ENCODE measurements at regions not wholly inside any gene's neighbourhood (a gene's known extent, or its start where the extent isn't known, plus 50 kb on each side); places are given as distances from the start of the nearest gene placed in this dataset.

- TF ChIP-seq EP300 (IDR thresholded peaks at IDR 0.05) (no peak), CTCF (IDR thresholded peaks at IDR 0.05) (no peak)
These were observed 62.5 kb upstream of the HRH1 start for GRCh38 chr3:11091791-11092190.
